ENCODE measurements at regions not wholly inside any gene's neighbourhood (a gene's known extent, or its start where the extent isn't known, plus 50 kb on each side); places are given as distances from the start of the nearest gene placed in this dataset.

DNA sequence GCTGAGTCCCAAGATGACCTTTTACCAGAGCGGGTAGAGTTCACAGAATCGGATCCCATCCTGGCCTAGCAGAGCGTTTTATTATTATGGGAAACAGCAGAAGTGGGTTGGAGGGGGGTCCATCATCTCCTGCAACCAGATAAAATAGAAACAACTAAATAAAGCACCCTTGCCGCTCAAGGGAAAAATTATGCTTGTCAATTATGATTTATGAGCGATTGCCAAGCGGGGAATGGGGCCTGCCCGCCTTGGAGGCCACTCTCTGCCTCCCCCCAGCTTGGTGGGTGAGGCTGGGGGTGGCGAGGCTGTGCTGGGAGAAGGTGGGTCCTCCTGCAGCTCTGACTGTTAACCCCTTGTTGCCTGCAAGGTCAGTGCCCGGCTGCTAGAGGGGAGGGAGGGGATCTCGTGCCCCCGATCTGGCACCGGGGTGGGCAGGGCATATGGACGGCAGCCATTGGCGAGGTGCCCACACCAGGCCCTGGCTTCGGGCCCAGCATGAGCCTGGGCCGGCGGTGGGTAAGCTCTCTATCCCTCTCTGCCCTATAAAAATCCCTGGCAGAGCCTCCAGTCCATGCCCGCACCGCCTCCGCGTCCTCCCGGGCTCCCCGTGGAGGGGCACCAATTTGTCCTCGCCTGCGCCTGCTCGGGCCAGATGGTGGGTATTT, 129.1 kb downstream of the URI1 start:
- intact Hi-C loops (cut with DNase I; ENCODE audit: low total_unique reads): no loop called here
- TF ChIP-seq, protein P1, sequence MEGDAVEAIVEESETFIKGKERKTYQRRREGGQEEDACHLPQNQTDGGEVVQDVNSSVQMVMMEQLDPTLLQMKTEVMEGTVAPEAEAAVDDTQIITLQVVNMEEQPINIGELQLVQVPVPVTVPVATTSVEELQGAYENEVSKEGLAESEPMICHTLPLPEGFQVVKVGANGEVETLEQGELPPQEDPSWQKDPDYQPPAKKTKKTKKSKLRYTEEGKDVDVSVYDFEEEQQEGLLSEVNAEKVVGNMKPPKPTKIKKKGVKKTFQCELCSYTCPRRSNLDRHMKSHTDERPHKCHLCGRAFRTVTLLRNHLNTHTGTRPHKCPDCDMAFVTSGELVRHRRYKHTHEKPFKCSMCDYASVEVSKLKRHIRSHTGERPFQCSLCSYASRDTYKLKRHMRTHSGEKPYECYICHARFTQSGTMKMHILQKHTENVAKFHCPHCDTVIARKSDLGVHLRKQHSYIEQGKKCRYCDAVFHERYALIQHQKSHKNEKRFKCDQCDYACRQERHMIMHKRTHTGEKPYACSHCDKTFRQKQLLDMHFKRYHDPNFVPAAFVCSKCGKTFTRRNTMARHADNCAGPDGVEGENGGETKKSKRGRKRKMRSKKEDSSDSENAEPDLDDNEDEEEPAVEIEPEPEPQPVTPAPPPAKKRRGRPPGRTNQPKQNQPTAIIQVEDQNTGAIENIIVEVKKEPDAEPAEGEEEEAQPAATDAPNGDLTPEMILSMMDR (IDR thresholded peaks at IDR 0.05): no peak
- Histone ChIP-seq H3K36me3 (no peaks in the 10 kb centered on the region), H3K27ac (no peak overlapping the region), H3K9me3 (no peaks in the 10 kb centered on the region), H3K27me3 (peaks cover 0 to 40% of the 10 kb centered on the region in 2 donors), H3K4me3 (no peak overlapping the region), H3K4me1 (no peaks in the 10 kb centered on the region)
- DNase-seq: peak in 1 of 2 donors; percentile 48

DNA sequence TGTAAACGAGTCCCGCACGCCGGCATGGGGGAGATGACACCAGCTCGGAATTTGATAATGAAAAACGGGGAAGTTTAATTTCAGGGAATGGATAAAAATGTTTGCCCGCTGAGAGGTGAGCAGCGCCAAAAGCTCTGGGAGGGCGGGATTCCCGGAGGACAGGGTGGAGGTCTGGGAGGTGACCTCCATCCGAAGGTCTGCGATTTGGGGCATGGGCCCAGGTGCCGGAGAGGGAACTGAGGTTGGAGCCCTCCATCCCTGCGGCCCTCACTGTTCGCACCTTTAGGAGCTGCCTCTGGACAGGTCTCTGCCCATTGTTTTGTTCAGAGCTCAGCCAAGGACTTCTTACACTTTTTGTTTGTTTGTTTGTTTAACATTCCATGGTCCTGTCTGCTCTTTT, 129.8 kb downstream of the URI1 start:
- H3K27me3 ChIP-seq: peaks cover 0 to 47% of the 10 kb centered on the region in 2 donors
- TF ChIP-seq, protein P1 (IDR thresholded peaks at IDR 0.05): no peak
- no peaks in the 10 kb centered on the region for H3K9me3 ChIP-seq
- H3K36me3 ChIP-seq: no peaks in the 10 kb centered on the region
- intact Hi-C loops (cut with DNase I; ENCODE audit: low total_unique reads): no loop called here
- H3K4me3 ChIP-seq: no peak overlapping the region
- DNase-seq: peak in 1 of 2 donors; percentile 31
- no peaks in the 10 kb centered on the region for H3K4me1 ChIP-seq
- H3K27ac ChIP-seq: no peak overlapping the region

DNA sequence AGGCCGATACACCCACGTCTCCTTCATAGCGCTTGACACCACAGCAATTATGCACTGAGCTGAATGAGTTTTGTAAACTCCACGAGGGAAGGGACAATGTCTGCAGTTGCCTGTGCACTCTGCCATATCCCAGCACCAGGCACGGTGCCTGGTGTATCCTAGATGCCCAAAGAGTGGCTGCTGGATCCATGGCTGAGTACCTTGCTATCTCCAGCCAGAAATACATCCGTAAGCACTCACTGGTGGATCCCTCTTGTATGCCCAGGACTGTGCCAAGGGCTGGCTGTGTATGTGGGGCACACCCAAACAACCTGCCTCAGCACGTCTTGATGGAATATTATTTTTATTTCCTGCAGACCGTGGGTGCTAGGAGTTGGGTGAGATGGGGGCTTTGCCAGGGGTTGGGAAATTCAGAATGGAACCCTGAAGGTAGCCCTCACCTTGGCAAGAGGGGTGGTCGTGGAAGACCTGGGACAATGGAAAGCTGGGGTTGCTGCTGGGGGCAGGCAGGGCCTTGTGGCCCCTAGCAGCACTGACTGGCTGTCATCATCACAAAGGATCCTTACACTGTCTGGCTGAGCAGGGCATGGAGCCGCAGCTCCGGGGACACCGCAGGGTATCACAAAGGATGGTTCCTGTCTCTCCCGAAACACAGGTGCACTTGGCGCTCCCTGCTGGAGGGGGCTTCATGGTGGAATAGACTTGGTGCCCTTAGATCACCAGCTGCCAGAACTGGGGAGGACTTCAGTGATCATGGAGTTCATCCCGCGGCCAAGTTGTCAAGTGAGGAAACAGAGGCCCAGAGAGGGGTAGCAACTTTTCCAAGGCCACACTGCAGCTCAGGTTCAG, 131.3 kb downstream of the URI1 start:
- TF ChIP-seq, protein P1 (IDR thresholded peaks at IDR 0.05): no peak
- no peak overlapping the region for H3K4me3 ChIP-seq
- intact Hi-C loops (cut with DNase I; ENCODE audit: low total_unique reads): no loop called here
- no peaks in the 10 kb centered on the region for H3K36me3 ChIP-seq
- H3K4me1 ChIP-seq: no peaks in the 10 kb centered on the region
- peaks cover 0 to 53% of the 10 kb centered on the region in 2 donors for H3K27me3 ChIP-seq
- no peak overlapping the region for H3K27ac ChIP-seq
- peak in 1 of 2 donors; percentile 44 for DNase-seq
- H3K9me3 ChIP-seq: no peaks in the 10 kb centered on the region

DNA sequence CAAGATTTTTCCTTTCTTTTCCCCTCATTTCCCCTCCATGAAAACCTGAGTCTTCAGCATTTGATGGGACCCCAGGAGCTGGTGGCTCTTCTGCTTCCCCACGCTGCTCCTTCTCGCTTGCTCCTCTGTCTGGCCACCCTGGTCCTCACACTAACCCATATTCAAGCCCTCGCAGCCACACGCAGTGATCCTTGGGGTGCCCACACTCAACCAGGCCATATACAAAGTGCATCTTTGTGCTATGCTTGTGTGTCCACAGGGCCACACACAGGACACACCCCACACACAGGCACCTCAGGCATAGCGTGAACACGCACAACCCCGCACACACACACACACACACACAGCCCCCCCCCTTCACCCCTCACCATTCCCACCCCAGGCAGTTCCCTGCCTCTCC, 132.1 kb downstream of the URI1 start:
- DNase-seq: peak in 1 of 2 donors; percentile 6
- Histone ChIP-seq H3K27me3 (peaks cover 0 to 53% of the 10 kb centered on the region in 2 donors), H3K9me3 (no peaks in the 10 kb centered on the region), H3K4me1 (no peaks in the 10 kb centered on the region), H3K27ac (no peak overlapping the region), H3K36me3 (no peaks in the 10 kb centered on the region), H3K4me3 (no peak overlapping the region)
- TF ChIP-seq, protein P1 (IDR thresholded peaks at IDR 0.05): no peak
- intact Hi-C loops (cut with DNase I; ENCODE audit: low total_unique reads): no loop called here

DNA sequence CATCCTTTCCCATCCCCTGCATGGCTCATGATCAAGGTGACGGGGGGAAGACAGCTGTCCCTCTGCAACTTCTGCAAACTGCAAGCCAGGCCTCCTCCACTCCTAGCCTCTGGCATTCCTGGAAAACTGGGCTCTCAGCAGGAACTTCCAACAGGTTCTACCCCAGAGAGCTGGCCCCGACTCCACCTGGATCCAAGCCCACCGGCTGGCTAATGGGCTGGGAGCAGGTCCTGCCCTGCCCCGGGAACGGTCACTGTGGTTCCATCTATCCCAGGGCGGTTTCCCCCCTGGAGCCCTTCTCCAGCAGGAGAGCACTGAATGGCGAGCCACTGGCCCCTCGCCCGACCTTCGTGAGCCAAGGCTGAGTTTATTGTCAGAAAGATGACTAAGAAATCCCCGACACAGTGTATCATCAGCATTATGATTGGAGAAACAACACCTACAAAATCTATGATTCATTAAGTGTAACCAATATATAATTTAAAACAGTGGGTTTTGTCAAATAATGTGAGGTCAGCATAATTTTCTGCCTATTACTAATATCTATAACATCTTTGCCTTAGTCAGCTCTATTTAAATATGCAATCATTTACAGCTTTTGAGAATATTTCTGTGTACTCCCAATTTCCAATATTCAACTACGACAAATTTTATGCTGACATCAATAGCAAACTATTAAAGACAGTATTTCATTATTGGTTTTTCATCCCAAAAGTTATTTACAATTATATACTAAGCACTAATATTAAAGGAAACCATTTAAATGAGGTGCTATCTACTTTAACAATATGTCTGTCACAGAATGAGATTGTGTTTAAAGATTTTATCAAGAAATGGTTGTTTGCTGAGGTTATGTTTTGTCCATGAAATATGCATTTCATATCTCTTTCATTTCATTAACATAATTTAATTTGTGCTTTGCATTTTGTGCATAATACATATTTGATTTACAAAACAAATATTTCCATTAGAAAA, 133.0 kb downstream of the URI1 start:
- H3K9me3 ChIP-seq: no peaks in the 10 kb centered on the region
- intact Hi-C loops (cut with DNase I; ENCODE audit: low total_unique reads): no loop called here
- DNase-seq: peak in 1 of 2 donors; percentile 60

More for the DNA sequence above, 133.0 kb downstream of the URI1 start:
- Histone ChIP-seq H3K27ac (no peak overlapping the region), H3K4me3 (no peak overlapping the region), H3K4me1 (no peaks in the 10 kb centered on the region), H3K36me3 (no peaks in the 10 kb centered on the region), H3K27me3 (peaks cover 0 to 53% of the 10 kb centered on the region in 2 donors)
- TF ChIP-seq, protein P1 (IDR thresholded peaks at IDR 0.05): no peak

Data from tibial artery (tissue), 4 donors.